Middle frontal gyrus (tissue), 1 donor: ENCODE measurements at regions not wholly inside any gene's neighbourhood (a gene's known extent, or its start where the extent isn't known, plus 50 kb on each side); places are given as distances from the start of the nearest gene placed in this dataset.
"Not testable (repeated sequence)": the region's sequence is repeated elsewhere in the genome, so short reads cannot be mapped to it uniquely, and the experiment has no call there.

Source experiments
- DNase-seq: peaks from one replicate; pipeline ENCODE4 v3.0.0-alpha.2; 2015; ENCODE audit warnings: low spot score; ENCODE audit errors: extremely low spot score

- no peak for DNase-seq
These were observed 501.0 kb upstream of the EDIL3 start for GRCh38 chr5:84885485-84886258.

DNA sequence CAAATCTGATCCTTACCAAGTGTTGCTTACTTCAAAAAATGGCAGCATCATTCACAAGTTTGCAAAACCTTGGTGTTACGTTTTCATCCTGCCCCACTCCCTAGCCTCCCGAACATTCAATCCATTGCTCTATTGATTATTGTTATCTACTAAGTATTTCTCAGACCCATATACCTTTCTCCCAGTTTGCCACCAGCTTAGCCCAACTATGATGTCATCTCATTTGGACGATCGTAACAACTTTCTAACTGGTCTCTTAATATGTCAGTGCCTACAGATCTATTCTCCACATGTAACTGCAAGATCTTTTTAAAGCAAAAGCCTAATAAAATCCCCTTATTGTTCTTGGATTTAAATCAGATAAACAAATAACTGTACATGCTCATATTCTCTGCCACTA lies 497.1 kb upstream of the EDIL3 start:
- no peak for DNase-seq

GRCh38 chr5:84874196-84874595 lies 489.5 kb upstream of the EDIL3 start:
- DNase-seq: no peak

DNA sequence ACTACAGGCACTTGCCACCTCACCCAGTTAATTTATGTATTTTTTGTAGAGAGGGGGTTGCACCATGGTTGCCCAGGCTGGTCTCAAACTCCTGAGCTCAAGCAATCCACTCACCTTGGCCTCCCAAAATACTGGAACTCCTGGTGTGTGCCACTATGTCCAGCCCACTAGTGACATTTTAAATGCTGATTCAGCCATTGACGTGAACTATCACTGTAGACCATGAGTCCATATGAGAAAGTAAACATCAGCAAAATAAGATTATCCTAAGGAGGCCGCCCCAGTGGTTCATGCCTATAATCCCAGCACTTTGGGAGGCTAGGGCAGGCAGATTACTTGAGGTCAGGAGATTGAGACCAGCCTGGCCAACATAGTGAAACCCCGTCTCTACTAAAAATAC lies 488.1 kb upstream of the EDIL3 start:
- DNase-seq: no peak

DNA sequence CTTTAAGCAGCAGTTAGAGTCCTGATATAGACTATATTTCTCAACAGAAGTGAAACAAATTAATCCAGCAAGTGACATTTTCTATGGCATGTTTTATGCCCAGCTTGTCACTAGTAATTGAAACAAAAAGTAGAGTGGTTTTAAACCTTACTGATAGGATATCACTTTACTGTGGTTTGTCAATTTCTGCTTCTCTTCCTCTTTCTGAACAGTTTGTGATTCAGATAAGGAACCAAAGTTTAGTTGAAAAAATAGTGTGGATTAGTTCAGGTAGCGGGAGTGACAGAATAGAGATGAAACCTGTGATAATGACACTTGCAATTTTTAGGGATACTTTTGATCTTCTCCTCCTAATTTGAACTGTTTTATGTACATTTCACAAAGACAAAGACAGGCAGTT lies 485.7 kb upstream of the EDIL3 start:
- no peak for DNase-seq

DNA sequence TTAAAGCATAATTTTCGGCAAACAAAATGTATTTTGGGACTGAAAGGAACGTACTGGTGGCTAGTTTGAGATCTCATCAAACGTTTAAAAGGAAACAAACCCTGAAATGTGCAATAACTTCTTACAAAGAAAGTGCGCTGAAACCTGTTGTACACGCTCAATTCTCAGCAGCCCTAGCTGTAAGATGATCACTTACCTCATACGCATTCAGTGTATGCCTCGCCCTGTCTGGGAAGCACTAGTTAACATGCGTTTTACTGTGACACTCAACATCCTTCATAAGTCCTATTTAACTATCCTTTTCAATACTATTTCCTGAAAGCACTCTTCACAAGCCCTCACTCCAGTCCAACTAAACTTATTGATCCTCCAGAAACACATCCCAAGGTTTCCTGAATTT lies 485.0 kb upstream of the EDIL3 start:
- DNase-seq: no peak

DNA sequence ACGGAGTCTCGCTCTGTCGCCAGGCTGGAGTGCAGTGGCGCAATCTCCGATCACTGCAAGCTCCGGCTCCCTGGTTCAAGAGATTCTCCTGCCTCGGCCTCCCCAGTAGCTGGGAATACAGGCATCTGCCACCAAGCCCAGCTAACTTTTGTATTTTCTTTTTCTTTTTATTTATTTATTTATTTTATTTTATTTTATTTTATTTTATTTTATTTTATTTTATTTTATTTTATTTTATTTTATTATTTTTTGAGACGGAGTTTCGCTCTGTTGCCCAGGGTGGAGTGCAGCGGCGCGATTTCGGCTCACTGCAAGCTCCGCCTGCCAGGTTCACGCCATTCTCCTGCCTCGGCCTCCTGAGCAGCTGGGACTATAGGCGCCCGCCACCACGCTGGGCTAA lies 479.3 kb upstream of the EDIL3 start:
- DNase-seq: not testable (repeated sequence)

- no peak for DNase-seq
These were observed 478.3 kb upstream of the EDIL3 start for GRCh38 chr5:84863020-84863419.

GRCh38 chr5:84862132-84862531 lies 477.5 kb upstream of the EDIL3 start:
- no peak for DNase-seq

DNA sequence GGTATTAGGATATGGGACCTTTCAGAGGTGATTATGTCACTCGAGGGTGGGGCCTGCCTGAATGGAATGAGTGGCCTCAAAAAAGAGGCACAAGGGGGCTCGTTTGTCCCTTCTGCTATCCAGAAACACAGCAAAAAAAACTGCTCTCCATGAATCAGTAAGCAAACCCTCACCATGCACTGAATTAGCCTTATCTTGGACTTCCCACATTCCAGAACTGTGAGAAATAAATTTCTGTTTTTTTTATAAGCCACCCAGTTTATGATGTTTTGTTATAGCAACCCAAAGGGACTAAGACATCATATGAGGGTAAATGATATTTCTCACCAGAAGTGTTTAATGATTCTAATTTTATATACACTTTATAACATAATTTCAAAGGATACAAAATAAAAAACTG lies 476.6 kb upstream of the EDIL3 start:
- no peak for DNase-seq

DNA sequence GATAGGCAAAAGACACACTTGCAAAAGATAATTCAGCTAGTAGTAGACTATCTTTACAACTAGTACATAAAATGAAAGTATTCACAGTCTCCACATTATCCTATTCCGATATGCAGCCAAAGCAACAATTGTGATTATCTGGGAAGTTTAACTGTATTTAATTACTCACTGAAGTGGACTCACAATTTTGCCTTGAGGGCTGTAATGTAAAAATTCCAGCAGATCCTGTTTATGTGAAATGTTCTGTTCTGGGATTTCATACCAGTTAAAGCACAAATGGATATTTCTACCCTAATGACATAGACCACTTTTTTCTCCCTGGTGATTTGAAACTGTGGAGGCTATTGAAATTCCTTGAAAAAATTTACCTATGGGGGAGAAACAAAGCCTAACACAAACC lies 474.4 kb upstream of the EDIL3 start:
- DNase-seq: no peak

DNA sequence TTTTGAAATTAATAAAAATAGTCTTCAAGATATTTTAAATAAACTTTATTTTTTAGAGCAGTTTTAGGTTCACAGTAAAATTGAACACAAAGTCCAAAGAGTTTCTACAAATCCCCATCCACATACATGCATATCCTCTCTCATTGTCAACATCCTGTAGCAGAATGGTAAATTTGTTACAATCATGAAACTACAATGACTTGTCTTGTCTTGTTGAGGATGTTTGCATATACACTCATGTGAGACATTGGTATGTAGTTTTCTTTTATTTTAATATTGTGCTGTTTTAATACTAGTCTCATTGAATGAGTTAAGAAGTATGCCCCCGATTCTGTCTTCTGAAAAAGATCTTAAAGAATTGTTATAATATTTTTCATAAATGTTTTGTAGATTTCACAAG lies 447.0 kb upstream of the EDIL3 start:
- no peak for DNase-seq

DNA sequence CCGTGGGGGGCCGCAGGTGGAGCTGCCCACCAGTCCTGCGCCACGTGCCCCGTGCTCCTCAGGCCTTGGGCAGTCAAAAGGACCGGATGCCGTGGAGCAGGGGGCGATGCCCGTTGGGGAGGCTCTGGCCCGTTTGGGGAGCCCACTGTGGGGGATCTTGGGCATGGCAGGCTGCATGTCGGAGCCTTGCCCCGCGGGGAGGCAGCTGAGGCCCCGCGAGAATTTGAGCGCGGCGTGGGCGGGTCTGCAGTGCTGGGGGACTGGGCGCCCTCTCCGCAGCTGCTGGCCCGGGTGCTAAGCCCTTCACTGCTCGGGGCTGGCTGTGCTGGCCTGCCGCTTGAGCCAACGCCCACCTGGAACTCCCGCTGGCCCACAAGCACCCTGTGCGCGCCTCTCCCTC lies 445.6 kb upstream of the EDIL3 start:
- DNase-seq: no peak

DNA sequence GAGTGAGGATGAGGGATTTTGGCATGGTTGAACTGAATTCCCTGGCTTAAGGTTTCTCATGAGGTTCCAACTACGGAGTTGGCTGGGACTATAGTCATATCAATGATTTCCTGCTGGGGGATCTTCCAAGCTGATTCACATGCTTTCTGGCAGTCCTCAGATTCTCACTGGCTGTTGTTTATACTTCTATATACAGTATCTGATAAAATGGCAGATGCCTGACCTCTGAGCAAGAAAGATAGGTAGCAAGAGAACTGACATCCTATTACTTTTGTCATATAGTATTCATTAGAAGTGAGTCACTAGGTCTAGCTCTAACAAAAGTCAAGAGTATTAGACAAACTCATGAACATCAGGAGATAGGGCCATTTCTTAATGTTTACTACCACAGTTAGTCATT lies 440.9 kb upstream of the EDIL3 start:
- DNase-seq: no peak

DNA sequence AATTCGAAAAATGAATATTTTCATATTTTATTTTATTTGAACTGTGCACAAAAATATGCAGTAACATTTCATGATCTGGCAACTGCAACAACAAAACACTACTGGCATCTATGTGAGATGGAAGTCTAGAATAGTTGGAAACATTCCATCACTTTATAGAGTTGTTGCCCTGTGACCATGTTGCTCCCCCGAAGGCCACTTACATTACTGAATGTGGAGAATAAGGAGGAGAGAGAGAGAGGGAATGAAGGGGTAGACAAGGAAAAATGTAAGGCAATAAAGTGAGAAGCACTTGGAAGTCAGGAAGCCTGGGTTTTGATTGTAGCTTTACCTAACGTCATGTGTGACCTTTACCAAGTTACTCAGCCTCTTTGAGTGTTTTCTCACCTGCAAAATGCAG lies 437.2 kb upstream of the EDIL3 start:
- DNase-seq: no peak

GRCh38 chr5:84817953-84818352 lies 433.3 kb upstream of the EDIL3 start:
- DNase-seq: no peak

GRCh38 chr5:84816746-84817547 lies 432.3 kb upstream of the EDIL3 start:
- DNase-seq: no peak

DNA sequence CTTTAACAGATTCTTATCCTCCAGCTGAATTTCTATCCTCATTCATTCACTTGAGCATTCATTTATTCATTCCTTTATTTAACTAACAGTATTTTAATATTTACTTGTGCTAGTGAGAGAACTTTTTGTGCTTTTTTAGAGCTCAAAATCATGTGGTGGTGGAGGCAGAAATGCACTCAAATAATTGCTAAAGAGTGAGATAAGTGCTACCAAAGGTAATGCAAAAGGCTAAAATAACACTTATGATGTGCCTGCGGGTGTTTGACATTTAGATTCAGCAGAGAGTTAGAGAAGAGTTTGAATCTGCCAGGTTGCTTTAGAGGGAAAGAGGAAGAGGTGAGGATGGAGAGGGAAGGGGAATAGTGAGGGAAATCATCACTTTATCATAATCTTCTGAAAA lies 431.5 kb upstream of the EDIL3 start:
- DNase-seq: no peak

DNA sequence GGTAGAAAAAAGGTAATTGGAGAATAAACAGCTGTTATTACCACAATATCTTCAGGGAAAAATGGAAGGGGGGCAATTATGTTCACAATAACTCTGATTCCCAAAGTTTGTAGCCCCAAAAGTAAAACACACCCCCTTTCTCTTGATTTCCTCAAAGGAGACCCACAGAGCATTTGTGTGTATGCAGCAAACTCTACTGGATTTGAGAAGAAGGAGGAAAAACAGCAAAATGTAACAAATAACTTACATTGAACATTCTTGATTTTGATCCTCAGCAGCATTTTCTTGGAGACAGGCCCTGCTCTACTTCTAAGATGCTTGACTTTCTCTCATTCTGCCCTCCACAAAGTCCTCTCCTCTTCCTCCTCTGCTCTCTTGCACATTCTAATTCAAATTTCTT lies 420.8 kb upstream of the EDIL3 start:
- no peak for DNase-seq

DNA sequence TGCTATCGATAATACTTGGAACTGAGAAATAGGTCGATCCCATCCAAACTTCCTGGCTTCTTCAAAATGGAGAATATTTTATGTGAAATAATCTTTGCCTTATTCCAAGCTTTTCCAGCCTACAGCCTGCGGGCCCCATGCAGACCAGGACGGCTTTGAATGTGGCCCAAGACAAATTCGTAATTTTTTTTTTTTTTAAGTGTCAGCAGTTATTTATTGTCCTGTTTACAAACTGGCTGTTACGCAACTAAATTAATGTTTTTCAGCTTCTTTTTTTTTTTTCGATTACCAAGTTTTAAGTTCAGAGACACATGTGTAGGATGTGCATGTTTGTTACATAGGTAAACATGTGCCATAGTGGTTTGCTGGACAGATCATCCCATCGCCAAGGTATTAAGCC lies 411.7 kb upstream of the EDIL3 start:
- no peak for DNase-seq

GRCh38 chr5:84794486-84795035 lies 409.9 kb upstream of the EDIL3 start:
- DNase-seq: no peak

- no peak for DNase-seq
These were observed 407.1 kb upstream of the EDIL3 start for GRCh38 chr5:84791730-84792129.

GRCh38 chr5:84791138-84791537 lies 406.5 kb upstream of the EDIL3 start:
- no peak for DNase-seq
